HepG2 (cell line): ENCODE measurements at regions not wholly inside any gene's neighbourhood (a gene's known extent, or its start where the extent isn't known, plus 50 kb on each side); places are given as distances from the start of the nearest gene placed in this dataset.

Experiments used
- ATAC-seq: fragments of 200-7000 bp; cut with Tn5 transposase; 3 replicates; pipeline ENCODE4 v1.9.1; 2020; ENCODE audit warnings: mild to moderate bottlenecking, moderate library complexity
- BruUV-seq: library from RNA; stranded (reverse); fragments of 400-500 nt; replicated peaks from 2 replicates; lab custom pipeline; 2021; lab: Mats Ljungman, UMichigan
- CTCF ChIA-PET: fragments of 300-600 bp; formaldehyde crosslinking; extraction: SDS; loops from one replicate; lab custom pipeline; 2021; ENCODE audit warnings: low total read pairs, inconsistent platforms, low intra/inter-chr PET ratio; lab: Yijun Ruan, JAX
- POLR2A ChIA-PET: fragments of 350-600 bp; sonication (Branson Sonifier 250); formaldehyde crosslinking; loops from one replicate; lab custom pipeline; 2020; ENCODE audit warnings: antibody characterized with exemption, inconsistent platforms; lab: Yijun Ruan, JAX
- DNase-seq: peaks from one replicate; pipeline ENCODE4 v3.0.0-alpha.2; 2015; ENCODE audit warnings: low spot score
- FAIRE-seq: peaks from 3 replicates; lab custom pipeline; 2011; peaks lifted over from hg19 to GRCh38; lab: Jason Lieb, UNC
- H2AFZ ChIP-seq: one replicate; pipeline ENCODE4 v1.6.1; 2011; ENCODE audit warnings: low read length, inconsistent platforms
- H3K27ac ChIP-seq: fragments of 300-600 bp; 3 replicates; pipeline ENCODE4 v1.8.0; 2011; ENCODE audit warnings: mixed run types, mild to moderate bottlenecking, mixed read lengths, low read length, inconsistent platforms; ENCODE audit not compliant: insufficient read depth; ENCODE audit errors: extremely low read length
- H3K27me3 ChIP-seq, 2 experiments: fragments of 200-600 bp in 1 of 2; 2 replicates in 1 of 2; 3 replicates in 1 of 2; pipeline versions ENCODE4 v1.6.0 to v1.8.0; 2011; ENCODE audit warnings: low read length in 2 of 2, mild to moderate bottlenecking in 2 of 2, moderate library complexity in 2 of 2, inconsistent platforms in 1 of 2; ENCODE audit not compliant: insufficient read depth in 2 of 2, control insufficient read depth in 1 of 2
- H3K36me3 ChIP-seq, 2 experiments: fragments of 200-600 bp in 1 of 2; replicated peaks in 1 of 2; 2 replicates in 1 of 2; 3 replicates in 1 of 2; pipeline versions ENCODE4 v1.5.1 to v1.8.0; 2011; ENCODE audit warnings: low read length in 2 of 2, inconsistent platforms in 1 of 2; ENCODE audit not compliant: insufficient read depth in 2 of 2, control insufficient read depth in 1 of 2
- H3K4me1 ChIP-seq: 2 replicates; pipeline ENCODE4 v1.5.1; 2012; ENCODE audit warnings: low read length, inconsistent platforms; ENCODE audit not compliant: insufficient read depth
- H3K4me2 ChIP-seq: 2 replicates; pipeline ENCODE4 v1.6.0; 2011; ENCODE audit warnings: low read depth, low read length, inconsistent platforms
- H3K4me3 ChIP-seq, 3 experiments: fragments of 200-600 bp in 1 of 3; sonication (generic), shearing (Covaris generic) in 1 of 3; replicated peaks in 1 of 3; 2 replicates each; pipeline ENCODE4 v1.5.1; 2011 to 2016; ENCODE audit warnings: low read length in 3 of 3, inconsistent platforms in 2 of 3, low read depth in 2 of 3, mild to moderate bottlenecking in 2 of 3, control low read depth in 1 of 3, mixed read lengths in 1 of 3; ENCODE audit not compliant: insufficient read depth in 1 of 3
- H3K79me2 ChIP-seq: one replicate; pipeline ENCODE4 v1.6.1; 2011; ENCODE audit warnings: low read length, inconsistent platforms; ENCODE audit not compliant: insufficient read depth
- H3K9ac ChIP-seq: 2 replicates; pipeline ENCODE4 v1.6.0; 2011; ENCODE audit warnings: mild to moderate bottlenecking, low read depth, low read length, inconsistent platforms; ENCODE audit not compliant: insufficient read depth
- H3K9me3 ChIP-seq: 2 replicates; pipeline ENCODE4 v1.5.1; 2012; ENCODE audit warnings: mild to moderate bottlenecking, low read length
- H4K20me1 ChIP-seq: 2 replicates; pipeline ENCODE4 v1.6.0; 2011; ENCODE audit warnings: inconsistent platforms, mild to moderate bottlenecking, low read length, moderate library complexity; ENCODE audit not compliant: insufficient read depth
- PRDM10 ChIP-seq: sonication (generic); formaldehyde crosslinking; IDR thresholded peaks from 2 replicates; pipeline ENCODE4 v1.4.0; 2020; ENCODE audit warnings: low read depth, missing genetic modification reagents
- SMAD9 ChIP-seq: sonication (generic); formaldehyde crosslinking; IDR thresholded peaks from 2 replicates; pipeline ENCODE4 v1.5.1; 2020; ENCODE audit warnings: mild to moderate bottlenecking, missing genetic modification reagents
- USF2 ChIP-seq, 2 experiments: sonication (generic) in 1 of 2; formaldehyde crosslinking in 1 of 2; IDR thresholded peaks; 2 replicates each; pipeline versions ENCODE4 v1.5.1 to v1.6.1; 2011 to 2020; ENCODE audit warnings: borderline replicate concordance in 1 of 2, low read depth in 1 of 2, low read length in 1 of 2, mild to moderate bottlenecking in 1 of 2, missing genetic modification reagents in 1 of 2, moderate library complexity in 1 of 2
- ZNF276 ChIP-seq: sonication (generic); formaldehyde crosslinking; IDR thresholded peaks from 2 replicates; pipeline ENCODE4 v1.4.0; 2020; ENCODE audit warnings: mild to moderate bottlenecking, low read depth, missing genetic modification reagents
- ZNF3 ChIP-seq: IDR thresholded peaks from 2 replicates; pipeline ENCODE4 v1.7.0; 2017; ENCODE audit warnings: inconsistent platforms
- ZNF556 ChIP-seq: sonication (generic); formaldehyde crosslinking; IDR thresholded peaks from 2 replicates; pipeline ENCODE4 v1.4.0; 2020; ENCODE audit warnings: mild to moderate bottlenecking, missing genetic modification reagents, borderline replicate concordance
- ZNF761 ChIP-seq: sonication (generic); formaldehyde crosslinking; conservative IDR thresholded peaks from 2 replicates; pipeline ENCODE4 v1.4.0; 2020; ENCODE audit warnings: mild to moderate bottlenecking, missing genetic modification reagents
- WGBS: methylation state at CpG from one replicate; pipeline ENCODE4 v1.1.6; 2017; ENCODE audit warnings: low lambda C conversion rate; 5-methylcytosine and 5-hydroxymethylcytosine counted together
- in situ Hi-C: cut with HindIII; loops from 2 replicates; pipeline ENCODE4 v1.10.0; 2017; ENCODE audit warnings: low pct_unique_long_range_greater_than_20kb; ENCODE audit not compliant: extremely low pct_ligation_motif_present
- intact Hi-C: fragments of 100-400 bp; cut with micrococcal nuclease; formaldehyde crosslinking; loops from one replicate; pipeline ENCODE4 v1.10.0; 2022; ENCODE audit not compliant: unreplicated experiment

- Histone ChIP-seq H3K27ac (no peak overlapping the region), H3K4me1 (no peaks in the 10 kb centered on the region), H3K36me3 (no peaks in the 10 kb centered on the region), H3K4me3 (no peak overlapping the region), H3K4me2 (no peak overlapping the region), H3K9ac (no peak overlapping the region), H3K79me2 (no peaks in the 10 kb centered on the region), H3K9me3 (no peaks in the 10 kb centered on the region), H2AFZ (no peak overlapping the region), H3K27me3 (no peaks in the 10 kb centered on the region), H4K20me1 (no peaks in the 10 kb centered on the region)
- no peak for FAIRE-seq
- no TSS peak for BruUV-seq
- no peak for TF ChIP-seq ZNF556
- no peak for TF ChIP-seq ZNF276 (CRISPR knock-in tag)
- TF ChIP-seq PRDM10 (CRISPR knock-in tag) = no peak
- TF ChIP-seq USF2 (IDR thresholded peaks at IDR 0.05; ENCODE audit: low read depth, low read length) = no peak
- no peak for TF ChIP-seq USF2 (CRISPR knock-in tag; IDR thresholded peaks at IDR 0.05; ENCODE audit: borderline replicate concordance)
- no peak for TF ChIP-seq ZNF761 (CRISPR knock-in tag)
- no peak for TF ChIP-seq ZNF3 (CRISPR knock-in tag)
- no peak for TF ChIP-seq SMAD9 (CRISPR knock-in tag)
- intact Hi-C loops = no loop called here
- ChIA-PET POLR2A (no interaction called here), CTCF (no interaction called here)
- DNase-seq = no peak
- in situ Hi-C loops = no loop called here
- no peak for ATAC-seq
- 3% methylated on average over 1 of the region's 1 CpG for WGBS
Measured at GRCh38 chr15:20665653-20666052, 124.1 kb upstream of the GOLGA6L6 start.
